Dedifferentiated amniotic fluid mesenchymal stem cell (primary cell): ENCODE measurements at regions not wholly inside any gene's neighbourhood (a gene's known extent, or its start where the extent isn't known, plus 50 kb on each side); places are given as distances from the start of the nearest gene placed in this dataset.

Experiments
- DNase-seq: peaks from one replicate; pipeline ENCODE4 v3.0.0-alpha.2; 2016; ENCODE audit errors: extremely low spot score

DNA sequence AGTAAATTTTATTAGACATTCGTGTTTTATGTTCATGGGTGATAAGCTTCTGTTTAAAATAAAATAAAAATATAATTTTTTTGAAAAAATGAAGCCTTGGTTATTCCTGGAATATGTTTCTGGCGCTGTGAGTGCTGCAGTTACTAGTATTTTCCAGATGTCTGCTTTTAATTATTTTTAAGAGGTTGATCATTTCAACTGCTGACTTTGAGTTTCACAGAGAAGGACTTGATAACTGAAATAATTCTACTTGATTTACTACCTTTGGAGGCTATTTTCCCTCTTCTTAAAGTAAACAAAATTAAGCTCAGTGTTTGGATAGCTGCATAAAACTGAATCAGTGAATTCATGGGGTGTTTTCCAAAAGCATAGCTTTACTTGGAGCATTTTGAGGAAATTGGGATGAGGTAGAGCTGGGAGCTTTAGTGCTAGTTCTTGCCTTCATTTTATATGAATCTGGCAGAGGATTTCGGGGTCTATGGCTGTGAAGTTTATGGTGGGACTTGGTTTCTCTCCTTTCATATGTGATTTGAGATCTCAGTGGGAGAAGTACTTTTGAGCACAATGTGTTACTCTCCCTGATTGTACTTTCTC, 666.5 kb downstream of the DCDC2C start:
- DNase-seq: no peak

- DNase-seq: no peak
Measured at GRCh38 chr2:4370422-4371090, 667.2 kb downstream of the DCDC2C start.

DNA sequence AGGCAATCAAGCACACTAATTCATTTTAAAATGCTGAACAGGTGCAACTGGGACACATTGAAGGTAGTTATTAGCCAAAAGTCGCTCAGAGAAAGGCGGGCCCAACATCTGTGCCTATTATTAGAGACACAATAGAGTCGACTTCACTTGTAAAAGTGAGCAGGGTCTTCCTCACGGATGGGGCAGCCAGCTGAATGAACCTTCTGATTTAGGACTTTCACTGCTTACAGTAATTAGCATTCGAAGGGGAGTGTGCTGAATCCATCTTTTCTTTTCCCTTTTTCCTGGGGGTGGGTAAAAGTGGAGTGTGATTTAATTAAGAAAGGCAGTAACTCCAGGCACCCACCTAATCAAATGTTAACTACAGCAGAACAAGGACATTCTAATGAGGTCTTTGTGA, 677.7 kb downstream of the DCDC2C start:
- no peak for DNase-seq

GRCh38 chr2:4381773-4382172, 678.4 kb downstream of the DCDC2C start:
- no peak for DNase-seq

- no peak for DNase-seq
Measured at GRCh38 chr2:4391013-4391412, 687.6 kb downstream of the DCDC2C start.

GRCh38 chr2:4404363-4404762, 701.0 kb downstream of the DCDC2C start:
- no peak for DNase-seq

- no peak for DNase-seq
Measured at GRCh38 chr2:4408321-4408720, 704.9 kb downstream of the DCDC2C start.

DNA sequence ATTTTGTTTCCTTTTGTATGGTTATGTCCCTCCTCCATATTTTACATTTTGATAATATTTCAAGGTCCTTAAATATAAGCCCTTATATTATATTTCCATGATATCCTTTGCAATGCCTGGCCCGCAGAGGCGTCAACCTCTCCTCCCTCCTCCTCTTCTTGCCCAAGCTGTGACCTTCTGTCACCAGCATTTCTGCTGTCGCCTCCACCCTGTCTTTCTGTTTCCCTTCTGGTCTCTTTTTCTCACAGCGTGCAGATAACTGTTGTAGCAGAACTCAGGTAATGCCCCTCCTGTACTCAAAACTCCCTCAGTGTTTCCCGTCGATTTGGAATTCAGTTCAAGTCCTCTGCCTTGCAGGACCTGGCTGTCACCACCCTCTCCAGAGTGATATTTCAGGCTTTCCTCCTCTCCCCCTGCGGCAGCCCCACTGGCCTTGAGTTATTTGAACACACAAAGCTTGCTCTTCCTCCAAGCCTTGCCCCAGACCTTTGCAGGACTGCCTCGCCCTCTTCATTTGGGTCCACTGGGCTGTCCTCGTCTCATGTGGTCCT, 709.3 kb downstream of the DCDC2C start:
- DNase-seq: no peak

DNA sequence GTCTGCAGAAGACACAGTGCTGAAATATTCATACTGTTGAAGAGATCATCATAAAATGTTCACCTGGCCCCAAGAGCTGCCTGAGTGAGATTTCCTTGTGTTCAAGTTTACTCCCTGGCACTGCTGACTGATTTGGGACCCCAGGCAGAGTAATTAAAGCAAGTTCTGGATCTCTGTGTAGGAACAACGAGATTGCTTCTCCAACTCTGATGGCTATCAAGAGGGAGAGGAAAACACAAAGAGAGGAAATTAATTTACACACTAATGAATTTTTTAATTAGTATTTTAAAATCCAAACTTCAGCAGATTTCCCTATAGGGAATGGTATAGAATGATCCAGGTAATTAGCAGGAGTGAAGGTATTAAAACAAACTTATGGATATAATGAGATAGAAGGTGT, 711.8 kb downstream of the DCDC2C start:
- DNase-seq: no peak

DNA sequence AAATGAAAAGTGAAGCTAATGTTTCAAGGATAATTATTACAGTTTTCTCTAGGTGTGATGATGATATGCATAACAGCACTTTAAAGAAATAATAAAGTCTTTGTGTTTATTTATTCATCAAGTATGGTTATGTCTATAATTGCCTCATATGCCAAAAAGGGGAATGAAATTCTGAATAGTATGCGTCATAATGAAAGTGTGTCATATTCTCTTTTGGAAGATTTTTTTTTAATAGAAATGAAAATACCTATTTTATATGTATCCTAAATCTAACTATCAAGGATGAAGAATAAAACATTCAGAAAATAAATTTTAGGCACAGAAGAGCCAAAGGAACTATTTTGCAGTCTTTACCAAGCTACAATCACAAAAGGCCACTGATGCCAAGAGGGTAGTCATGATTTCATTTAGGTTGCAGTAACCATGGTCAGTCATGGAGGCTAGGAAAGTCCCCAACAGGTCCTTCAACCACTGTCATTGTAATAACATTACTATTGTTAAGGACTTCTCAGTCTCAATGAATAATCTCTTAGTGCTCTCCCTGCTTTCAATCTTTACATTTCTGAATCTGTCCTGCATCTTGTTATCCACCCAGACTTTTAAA, 712.5 kb downstream of the DCDC2C start:
- DNase-seq: no peak

- no peak for DNase-seq
Measured at GRCh38 chr2:4416431-4416830, 713.1 kb downstream of the DCDC2C start.

- DNase-seq: no peak
Measured at GRCh38 chr2:4417771-4418170, 714.4 kb downstream of the DCDC2C start.

GRCh38 chr2:4420032-4420431, 716.7 kb downstream of the DCDC2C start:
- no peak for DNase-seq

DNA sequence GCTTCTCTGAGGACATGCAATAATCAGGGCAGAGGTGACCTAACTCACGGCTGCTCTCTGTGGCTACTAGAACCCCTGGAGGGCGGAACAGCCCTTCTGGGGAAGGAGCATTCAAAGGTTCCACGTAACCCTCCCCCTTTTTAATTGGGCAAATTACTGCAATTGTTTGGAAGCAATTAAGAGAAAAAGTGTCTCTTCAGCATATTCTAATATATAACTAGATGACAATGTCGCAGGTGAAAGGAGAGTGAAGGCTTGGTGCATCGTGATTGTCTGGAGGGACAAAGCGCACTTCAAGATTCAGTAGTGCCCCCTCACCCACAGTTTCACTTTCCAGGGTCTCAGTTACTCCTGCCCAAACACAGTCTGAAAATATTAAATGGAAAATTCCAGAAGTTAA, 720.8 kb downstream of the DCDC2C start:
- DNase-seq: no peak

- no peak for DNase-seq
Measured at GRCh38 chr2:4427083-4427482, 723.7 kb downstream of the DCDC2C start.

GRCh38 chr2:4445821-4446220, 742.4 kb downstream of the DCDC2C start:
- no peak for DNase-seq

GRCh38 chr2:4454907-4455306, 751.5 kb downstream of the DCDC2C start:
- DNase-seq: no peak

- no peak for DNase-seq
Measured at GRCh38 chr2:4455486-4456155, 752.2 kb downstream of the DCDC2C start.

GRCh38 chr2:4464634-4465266, 761.4 kb downstream of the DCDC2C start:
- no peak for DNase-seq

GRCh38 chr2:4465671-4466070, 762.3 kb downstream of the DCDC2C start:
- DNase-seq: no peak

GRCh38 chr2:4475618-4476017, 772.2 kb downstream of the DCDC2C start:
- no peak for DNase-seq

DNA sequence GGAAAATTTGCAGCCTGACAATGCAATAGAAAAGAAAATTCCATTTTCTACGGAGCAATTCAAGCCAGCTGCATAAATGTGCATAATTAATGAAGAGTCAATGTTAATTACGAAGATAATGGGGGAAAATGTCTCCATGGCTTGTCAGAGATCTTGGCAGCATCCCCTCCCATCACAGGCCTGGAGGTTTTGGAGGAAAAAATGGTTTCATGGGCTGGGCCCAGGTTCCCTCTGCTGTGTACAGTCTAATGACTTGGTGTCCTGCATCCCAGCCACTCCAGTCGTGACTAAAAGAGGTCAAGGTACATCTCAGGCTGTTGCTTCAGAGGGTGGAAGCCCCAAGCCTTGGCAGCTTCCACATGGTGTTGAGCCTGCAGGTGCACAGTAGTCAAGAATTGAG, 779.7 kb downstream of the DCDC2C start:
- DNase-seq: no peak
